ENCODE measurements at regions not wholly inside any gene's neighbourhood (a gene's known extent, or its start where the extent isn't known, plus 50 kb on each side); places are given as distances from the start of the nearest gene placed in this dataset.

DNA sequence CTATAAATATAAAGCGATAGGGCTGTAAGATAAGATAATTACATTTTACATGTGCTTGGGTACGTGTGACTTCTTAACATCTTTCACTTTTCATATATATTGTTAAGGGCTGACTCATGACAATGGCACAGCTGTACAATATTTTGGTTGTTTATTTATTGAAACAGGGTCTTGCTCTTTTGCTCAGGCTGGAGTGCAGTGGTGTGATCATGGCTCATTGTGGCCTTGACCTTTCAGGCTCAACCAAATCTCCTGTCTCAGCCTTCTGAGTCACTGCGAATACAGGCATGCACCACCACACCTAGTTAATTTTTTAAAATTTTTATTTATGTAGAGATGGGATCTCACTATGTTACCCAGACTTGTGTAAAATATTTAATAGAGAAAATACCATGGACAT lies 2532.4 kb upstream of the PCDH20 start:
- H3F3A ChIP-seq (ENCODE audit: control insufficient read depth, insufficient read depth) = no peaks in the 10 kb centered on the region
- no peak overlapping the region for H3K4me3 ChIP-seq (ENCODE audit: low read length)
- no peak overlapping the region for H3K4me2 ChIP-seq (ENCODE audit: low read length)
- H3K4me1 ChIP-seq (ENCODE audit: control insufficient read depth, low read length) = no peaks in the 10 kb centered on the region
- H3K9me3 ChIP-seq (ENCODE audit: control insufficient read depth, insufficient read depth, low read length) = no peaks in the 10 kb centered on the region
- TF ChIP-seq EZH2phosphoT487 (IDR thresholded peaks at IDR 0.05; ENCODE audit: borderline replicate concordance, low read length) = no peak
- TF ChIP-seq, protein P1, sequence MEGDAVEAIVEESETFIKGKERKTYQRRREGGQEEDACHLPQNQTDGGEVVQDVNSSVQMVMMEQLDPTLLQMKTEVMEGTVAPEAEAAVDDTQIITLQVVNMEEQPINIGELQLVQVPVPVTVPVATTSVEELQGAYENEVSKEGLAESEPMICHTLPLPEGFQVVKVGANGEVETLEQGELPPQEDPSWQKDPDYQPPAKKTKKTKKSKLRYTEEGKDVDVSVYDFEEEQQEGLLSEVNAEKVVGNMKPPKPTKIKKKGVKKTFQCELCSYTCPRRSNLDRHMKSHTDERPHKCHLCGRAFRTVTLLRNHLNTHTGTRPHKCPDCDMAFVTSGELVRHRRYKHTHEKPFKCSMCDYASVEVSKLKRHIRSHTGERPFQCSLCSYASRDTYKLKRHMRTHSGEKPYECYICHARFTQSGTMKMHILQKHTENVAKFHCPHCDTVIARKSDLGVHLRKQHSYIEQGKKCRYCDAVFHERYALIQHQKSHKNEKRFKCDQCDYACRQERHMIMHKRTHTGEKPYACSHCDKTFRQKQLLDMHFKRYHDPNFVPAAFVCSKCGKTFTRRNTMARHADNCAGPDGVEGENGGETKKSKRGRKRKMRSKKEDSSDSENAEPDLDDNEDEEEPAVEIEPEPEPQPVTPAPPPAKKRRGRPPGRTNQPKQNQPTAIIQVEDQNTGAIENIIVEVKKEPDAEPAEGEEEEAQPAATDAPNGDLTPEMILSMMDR (IDR thresholded peaks at IDR 0.05; ENCODE audit: low read depth, low read length, poor library complexity, severe bottlenecking) = no peak
- H3K27ac ChIP-seq (ENCODE audit: low read depth, low read length) = no peak overlapping the region
- H3K27me3 ChIP-seq (ENCODE audit: control insufficient read depth, low read length) = no peaks in the 10 kb centered on the region
- H4K20me1 ChIP-seq (ENCODE audit: control insufficient read depth, insufficient read depth, low read depth, low read length) = no peaks in the 10 kb centered on the region
- H3K36me3 ChIP-seq (ENCODE audit: control insufficient read depth, low read length) = no peaks in the 10 kb centered on the region
- H3K79me2 ChIP-seq (ENCODE audit: control insufficient read depth, low read length) = no peaks in the 10 kb centered on the region
- no peaks in the 10 kb centered on the region for H3K9me2 ChIP-seq (replicated peaks; ENCODE audit: control insufficient read depth, low read length)

DNA sequence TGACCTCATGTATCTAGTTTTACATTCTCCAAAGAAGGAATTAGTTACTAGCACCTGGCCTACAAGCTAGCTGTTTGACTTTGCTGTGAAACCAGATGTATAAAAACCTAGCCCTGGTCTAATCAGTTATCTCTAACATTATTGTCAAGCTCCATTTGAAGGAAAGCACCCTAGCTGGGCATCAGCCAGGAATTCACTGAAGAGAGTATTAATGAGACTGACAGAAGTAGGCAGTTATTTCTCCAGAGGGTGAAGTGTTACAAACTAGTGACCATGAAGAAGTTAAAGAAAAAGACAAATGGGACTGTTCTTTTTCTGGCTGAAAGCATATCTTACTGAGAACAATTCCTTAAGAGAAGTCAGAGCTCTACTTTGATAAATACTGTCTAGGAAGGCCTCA lies 2529.3 kb upstream of the PCDH20 start:
- no peaks in the 10 kb centered on the region for H3K9me3 ChIP-seq (ENCODE audit: control insufficient read depth, insufficient read depth, low read length)
- H3K4me1 ChIP-seq (ENCODE audit: control insufficient read depth, low read length) = no peaks in the 10 kb centered on the region
- no peaks in the 10 kb centered on the region for H3K27me3 ChIP-seq (ENCODE audit: control insufficient read depth, low read length)
- H3F3A ChIP-seq (ENCODE audit: control insufficient read depth, insufficient read depth) = no peaks in the 10 kb centered on the region
- no peak overlapping the region for H3K4me3 ChIP-seq (ENCODE audit: low read length)
- TF ChIP-seq, protein P1 (IDR thresholded peaks at IDR 0.05; ENCODE audit: low read depth, low read length, poor library complexity, severe bottlenecking) = no peak
- TF ChIP-seq EZH2phosphoT487 (IDR thresholded peaks at IDR 0.05; ENCODE audit: borderline replicate concordance, low read length) = no peak
- H4K20me1 ChIP-seq (ENCODE audit: control insufficient read depth, insufficient read depth, low read depth, low read length) = no peaks in the 10 kb centered on the region
- no peak overlapping the region for H3K27ac ChIP-seq (ENCODE audit: low read depth, low read length)
- H3K4me2 ChIP-seq (ENCODE audit: low read length) = no peak overlapping the region
- H3K9me2 ChIP-seq (replicated peaks; ENCODE audit: control insufficient read depth, low read length) = no peaks in the 10 kb centered on the region
- no peaks in the 10 kb centered on the region for H3K36me3 ChIP-seq (ENCODE audit: control insufficient read depth, low read length)
- no peaks in the 10 kb centered on the region for H3K79me2 ChIP-seq (ENCODE audit: control insufficient read depth, low read length)

GRCh38 chr13:63942372-63942771 lies 2526.7 kb upstream of the PCDH20 start:
- no peaks in the 10 kb centered on the region for H4K20me1 ChIP-seq (ENCODE audit: control insufficient read depth, insufficient read depth, low read depth, low read length)
- no peaks in the 10 kb centered on the region for H3K27me3 ChIP-seq (ENCODE audit: control insufficient read depth, low read length)
- no peak overlapping the region for H3K27ac ChIP-seq (ENCODE audit: low read depth, low read length)
- no peaks in the 10 kb centered on the region for H3K36me3 ChIP-seq (ENCODE audit: control insufficient read depth, low read length)
- H3K9me3 ChIP-seq (ENCODE audit: control insufficient read depth, insufficient read depth, low read length) = no peaks in the 10 kb centered on the region
- H3K4me2 ChIP-seq (ENCODE audit: low read length) = no peak overlapping the region
- no peaks in the 10 kb centered on the region for H3K79me2 ChIP-seq (ENCODE audit: control insufficient read depth, low read length)
- H3K4me1 ChIP-seq (ENCODE audit: control insufficient read depth, low read length) = no peaks in the 10 kb centered on the region
- no peaks in the 10 kb centered on the region for H3K9me2 ChIP-seq (replicated peaks; ENCODE audit: control insufficient read depth, low read length)
- no peaks in the 10 kb centered on the region for H3F3A ChIP-seq (ENCODE audit: control insufficient read depth, insufficient read depth)
- no peak overlapping the region for H3K4me3 ChIP-seq (ENCODE audit: low read length)
- TF ChIP-seq, protein P1 (IDR thresholded peaks at IDR 0.05; ENCODE audit: low read depth, low read length, poor library complexity, severe bottlenecking) = no peak
- TF ChIP-seq EZH2phosphoT487 (IDR thresholded peaks at IDR 0.05; ENCODE audit: borderline replicate concordance, low read length) = no peak

DNA sequence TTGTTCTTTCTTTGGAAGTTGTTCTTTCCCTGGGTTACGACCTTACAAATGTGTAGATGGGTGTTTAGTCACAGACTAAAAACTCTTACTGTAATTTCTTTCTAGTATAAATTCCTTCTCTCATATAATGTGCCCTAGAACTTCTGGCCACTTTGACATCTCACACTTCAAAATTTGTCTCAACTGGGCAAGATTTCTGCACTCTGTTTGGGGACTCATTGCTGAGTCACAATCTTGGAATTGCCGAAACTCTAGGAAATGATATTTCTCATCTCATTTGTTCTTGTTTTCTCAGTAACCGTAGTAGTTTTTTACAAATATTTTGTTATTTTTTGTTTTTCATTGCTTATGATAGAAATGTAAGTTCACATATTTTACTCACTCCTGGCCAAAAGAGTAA lies 2523.2 kb upstream of the PCDH20 start:
- no peak overlapping the region for H3K27ac ChIP-seq (ENCODE audit: low read depth, low read length)
- H3K36me3 ChIP-seq (ENCODE audit: control insufficient read depth, low read length) = no peaks in the 10 kb centered on the region
- H3K27me3 ChIP-seq (ENCODE audit: control insufficient read depth, low read length) = no peaks in the 10 kb centered on the region
- no peaks in the 10 kb centered on the region for H3K4me1 ChIP-seq (ENCODE audit: control insufficient read depth, low read length)
- no peaks in the 10 kb centered on the region for H3F3A ChIP-seq (ENCODE audit: control insufficient read depth, insufficient read depth)
- H3K79me2 ChIP-seq (ENCODE audit: control insufficient read depth, low read length) = no peaks in the 10 kb centered on the region
- H3K4me3 ChIP-seq (ENCODE audit: low read length) = no peak overlapping the region
- no peaks in the 10 kb centered on the region for H3K9me3 ChIP-seq (ENCODE audit: control insufficient read depth, insufficient read depth, low read length)
- no peaks in the 10 kb centered on the region for H4K20me1 ChIP-seq (ENCODE audit: control insufficient read depth, insufficient read depth, low read depth, low read length)
- H3K9me2 ChIP-seq (replicated peaks; ENCODE audit: control insufficient read depth, low read length) = no peaks in the 10 kb centered on the region
- TF ChIP-seq, protein P1 (IDR thresholded peaks at IDR 0.05; ENCODE audit: low read depth, low read length, poor library complexity, severe bottlenecking) = no peak
- TF ChIP-seq EZH2phosphoT487 (IDR thresholded peaks at IDR 0.05; ENCODE audit: borderline replicate concordance, low read length) = no peak
- no peak overlapping the region for H3K4me2 ChIP-seq (ENCODE audit: low read length)
